Fibroblast of lung (primary cell): ENCODE measurements at regions not wholly inside any gene's neighbourhood (a gene's known extent, or its start where the extent isn't known, plus 50 kb on each side); places are given as distances from the start of the nearest gene placed in this dataset.

Experiments used
- DNase-seq, 2 donors: peaks; one replicate each; pipeline versions ENCODE4 v3.0.0 to v3.0.0-alpha.2; 2010; ENCODE audit warnings: low read depth in 2 of 2
- H2AFZ ChIP-seq: 2 replicates; pipeline ENCODE4 v1.5.1; 2012; ENCODE audit warnings: low read length, control low read depth, inconsistent platforms
- H3K27ac ChIP-seq: 2 replicates; pipeline ENCODE4 v1.5.1; 2011; ENCODE audit warnings: low read length, control low read depth; ENCODE audit not compliant: insufficient read depth
- H3K27me3 ChIP-seq: 2 replicates; pipeline ENCODE4 v1.5.1; 2011; ENCODE audit warnings: mild to moderate bottlenecking, low read length; ENCODE audit not compliant: control insufficient read depth, insufficient read depth
- H3K36me3 ChIP-seq: 2 replicates; pipeline ENCODE4 v1.5.1; 2011; ENCODE audit warnings: low read length; ENCODE audit not compliant: control insufficient read depth, insufficient read depth
- H3K4me1 ChIP-seq: 2 replicates; pipeline ENCODE4 v1.5.1; 2011; ENCODE audit warnings: low read length; ENCODE audit not compliant: control insufficient read depth, insufficient read depth; ENCODE audit errors: extremely low read depth
- H3K4me2 ChIP-seq: 2 replicates; pipeline ENCODE4 v1.5.1; 2011; ENCODE audit warnings: low read length, control low read depth; ENCODE audit not compliant: insufficient read depth; ENCODE audit errors: extremely low read depth
- H3K4me3 ChIP-seq, 4 experiments: fragments of 200-600 bp in 1 of 4; sonication (generic) in 1 of 4; replicated peaks in 1 of 4; 2 replicates each; pipeline ENCODE4 v1.5.1; 2011 to 2016; ENCODE audit warnings: low read length in 4 of 4, low read depth in 3 of 4, mild to moderate bottlenecking in 3 of 4, control low read depth in 2 of 4, inconsistent platforms in 1 of 4, mixed read lengths in 1 of 4; ENCODE audit not compliant: insufficient read depth in 1 of 4; ENCODE audit errors: control extremely low read depth in 1 of 4
- H3K79me2 ChIP-seq: 2 replicates; pipeline ENCODE4 v1.5.1; 2012; ENCODE audit warnings: mild to moderate bottlenecking, low read length, inconsistent platforms; ENCODE audit not compliant: control insufficient read depth, insufficient read depth
- H3K9ac ChIP-seq: 2 replicates; pipeline ENCODE4 v1.5.1; 2011; ENCODE audit warnings: mild to moderate bottlenecking, low read length, control low read depth; ENCODE audit not compliant: insufficient read depth
- H3K9me3 ChIP-seq: 2 replicates; pipeline ENCODE4 v1.5.1; 2012; ENCODE audit warnings: low read depth, low read length; ENCODE audit not compliant: control insufficient read depth, insufficient read depth
- H4K20me1 ChIP-seq: 2 replicates; pipeline ENCODE4 v1.5.1; 2011; ENCODE audit warnings: low read length; ENCODE audit not compliant: control insufficient read depth, insufficient read depth; ENCODE audit errors: extremely low read depth
- EZH2 ChIP-seq: IDR thresholded peaks from 2 replicates; pipeline ENCODE4 v1.5.1; 2012; ENCODE audit warnings: low read length, control low read depth, mild to moderate bottlenecking; ENCODE audit errors: missing control alignments
- TF ChIP-seq, protein P1 (sequence below), 2 donors: IDR thresholded peaks in 1 of 2; conservative IDR thresholded peaks in 1 of 2; 1 replicate in 1 of 2; 2 replicates in 1 of 2; pipeline ENCODE4 v1.5.1; 2011 to 2012; ENCODE audit warnings: low read length in 2 of 2, control low read depth in 1 of 2, inconsistent platforms in 1 of 2, low read depth in 1 of 2, mild to moderate bottlenecking in 1 of 2

DNA sequence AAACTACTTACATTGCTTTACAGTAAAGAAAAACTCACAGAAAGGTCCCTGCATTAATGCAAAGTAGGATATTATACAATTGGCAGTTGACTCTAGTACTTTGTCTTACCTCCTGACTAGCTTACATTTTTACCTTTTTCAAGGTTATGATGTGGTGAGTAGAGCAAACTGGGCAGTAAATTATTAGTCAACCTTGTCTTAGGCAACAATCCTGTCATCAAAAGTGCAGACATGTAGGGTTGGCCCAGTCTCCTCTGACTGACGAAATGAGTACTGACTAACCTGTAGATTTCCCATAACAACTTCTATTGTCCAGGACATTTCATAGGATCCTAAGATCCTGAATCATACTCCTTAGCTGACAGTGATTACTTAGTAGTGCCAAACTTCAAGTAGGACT is 142.0 kb upstream of the NUDT6 start:
- Histone ChIP-seq H3K36me3 (no peaks in the 10 kb centered on the region), H3K79me2 (no peaks in the 10 kb centered on the region), H3K4me1 (no peaks in the 10 kb centered on the region), H2AFZ (no peak overlapping the region), H3K4me3 (no peak overlapping the region), H3K27ac (no peak overlapping the region), H4K20me1 (no peaks in the 10 kb centered on the region), H3K27me3 (no peaks in the 10 kb centered on the region), H3K4me2 (no peak overlapping the region), H3K9ac (no peak overlapping the region), H3K9me3 (no peaks in the 10 kb centered on the region)
- DNase-seq, result peak in 1 of 2 donors; percentile 42
- TF ChIP-seq EZH2, result no peak
- TF ChIP-seq, protein P1, sequence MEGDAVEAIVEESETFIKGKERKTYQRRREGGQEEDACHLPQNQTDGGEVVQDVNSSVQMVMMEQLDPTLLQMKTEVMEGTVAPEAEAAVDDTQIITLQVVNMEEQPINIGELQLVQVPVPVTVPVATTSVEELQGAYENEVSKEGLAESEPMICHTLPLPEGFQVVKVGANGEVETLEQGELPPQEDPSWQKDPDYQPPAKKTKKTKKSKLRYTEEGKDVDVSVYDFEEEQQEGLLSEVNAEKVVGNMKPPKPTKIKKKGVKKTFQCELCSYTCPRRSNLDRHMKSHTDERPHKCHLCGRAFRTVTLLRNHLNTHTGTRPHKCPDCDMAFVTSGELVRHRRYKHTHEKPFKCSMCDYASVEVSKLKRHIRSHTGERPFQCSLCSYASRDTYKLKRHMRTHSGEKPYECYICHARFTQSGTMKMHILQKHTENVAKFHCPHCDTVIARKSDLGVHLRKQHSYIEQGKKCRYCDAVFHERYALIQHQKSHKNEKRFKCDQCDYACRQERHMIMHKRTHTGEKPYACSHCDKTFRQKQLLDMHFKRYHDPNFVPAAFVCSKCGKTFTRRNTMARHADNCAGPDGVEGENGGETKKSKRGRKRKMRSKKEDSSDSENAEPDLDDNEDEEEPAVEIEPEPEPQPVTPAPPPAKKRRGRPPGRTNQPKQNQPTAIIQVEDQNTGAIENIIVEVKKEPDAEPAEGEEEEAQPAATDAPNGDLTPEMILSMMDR (conservative IDR thresholded peaks at IDR 0.05 in 1 of 2, IDR thresholded peaks at IDR 0.05 in 1 of 2; ENCODE audit: low read depth in 1 of 2, low read length in 2 of 2), result no peak

DNA sequence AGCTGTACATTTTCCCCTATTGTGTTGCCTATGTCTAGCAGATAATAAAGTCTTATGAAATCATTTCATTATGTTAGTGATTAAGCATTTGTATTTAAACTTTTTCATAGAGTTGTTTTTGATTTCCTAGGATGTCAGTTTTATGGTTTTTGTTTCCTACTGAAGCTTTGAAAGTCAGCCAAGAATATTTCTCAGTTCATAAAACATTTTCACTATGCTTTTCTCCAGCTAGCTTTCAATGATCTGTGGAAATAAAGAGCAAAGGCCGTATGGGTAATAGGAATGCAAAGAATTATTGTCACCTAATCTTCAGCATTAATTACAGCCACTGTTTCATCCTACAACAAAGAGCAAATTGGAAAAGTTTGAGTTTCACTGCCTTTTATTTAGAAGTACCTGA is 145.7 kb upstream of the NUDT6 start:
- H3K4me3 ChIP-seq, result no peak overlapping the region
- TF ChIP-seq EZH2, result no peak
- TF ChIP-seq, protein P1 (conservative IDR thresholded peaks at IDR 0.05 in 1 of 2, IDR thresholded peaks at IDR 0.05 in 1 of 2; ENCODE audit: low read depth in 1 of 2, low read length in 2 of 2), result no peak
- peak in 1 of 2 donors; percentile 28 for DNase-seq
- H4K20me1 ChIP-seq, result no peaks in the 10 kb centered on the region
- no peaks in the 10 kb centered on the region for H3K36me3 ChIP-seq
- H3K27me3 ChIP-seq, result no peaks in the 10 kb centered on the region
- H3K79me2 ChIP-seq, result no peaks in the 10 kb centered on the region
- no peak overlapping the region for H3K4me2 ChIP-seq
- no peak overlapping the region for H3K9ac ChIP-seq
- H3K9me3 ChIP-seq, result no peaks in the 10 kb centered on the region
- no peaks in the 10 kb centered on the region for H3K4me1 ChIP-seq
- H2AFZ ChIP-seq, result no peak overlapping the region
- H3K27ac ChIP-seq, result no peak overlapping the region

DNA sequence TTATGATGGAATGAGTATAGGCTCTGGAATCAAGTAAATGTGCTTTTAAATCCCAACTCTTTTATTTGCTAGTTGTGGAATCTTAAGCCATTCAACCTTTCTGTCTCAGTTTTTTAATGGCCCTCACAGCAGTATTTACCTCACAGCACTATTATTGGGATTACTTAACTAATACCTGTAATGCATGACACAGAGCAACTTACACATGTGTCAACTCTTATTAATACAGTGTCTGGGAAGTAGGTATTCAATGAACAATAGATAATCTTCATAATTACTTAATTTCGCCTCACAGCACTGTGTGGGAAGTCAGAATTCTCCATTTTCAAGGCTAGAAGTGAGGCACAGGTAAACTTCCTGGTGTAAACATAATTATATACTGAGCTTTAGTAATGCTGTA is 149.7 kb upstream of the NUDT6 start:
- Histone ChIP-seq H3K9me3 (no peaks in the 10 kb centered on the region), H4K20me1 (no peaks in the 10 kb centered on the region), H2AFZ (no peak overlapping the region), H3K4me3 (no peak overlapping the region), H3K36me3 (no peaks in the 10 kb centered on the region), H3K9ac (no peak overlapping the region), H3K4me2 (no peak overlapping the region), H3K27ac (no peak overlapping the region), H3K27me3 (no peaks in the 10 kb centered on the region), H3K4me1 (no peaks in the 10 kb centered on the region), H3K79me2 (no peaks in the 10 kb centered on the region)
- TF ChIP-seq EZH2, result no peak
- TF ChIP-seq, protein P1 (conservative IDR thresholded peaks at IDR 0.05 in 1 of 2, IDR thresholded peaks at IDR 0.05 in 1 of 2; ENCODE audit: low read depth in 1 of 2, low read length in 2 of 2), result no peak
- no peak for DNase-seq
